IPS-NIHi7 (cell line): ENCODE measurements at regions not wholly inside any gene's neighbourhood (a gene's known extent, or its start where the extent isn't known, plus 50 kb on each side); places are given as distances from the start of the nearest gene placed in this dataset.
"Not testable (repeated sequence)": the region's sequence is repeated elsewhere in the genome, so short reads cannot be mapped to it uniquely, and the experiment has no call there.

ENCODE experiments used
- DNase-seq: peaks from one replicate; pipeline ENCODE4 v3.0.0; 2012; ENCODE audit warnings: mixed read lengths; ENCODE audit errors: extremely low spot score

GRCh38 chr3:11898611-11899325 lies 52.1 kb upstream of the TAMM41 start:
- no peak for DNase-seq

- not testable (repeated sequence) for DNase-seq
These were observed 52.7 kb upstream of the TAMM41 start for GRCh38 chr3:11899389-11899788.

- DNase-seq = no peak
These were observed 53.1 kb upstream of the TAMM41 start for GRCh38 chr3:11899826-11900225.

GRCh38 chr3:11900824-11901223 lies 54.1 kb upstream of the TAMM41 start:
- no peak for DNase-seq

GRCh38 chr3:11901286-11901875 lies 54.7 kb upstream of the TAMM41 start:
- DNase-seq = no peak

GRCh38 chr3:11903047-11903446 lies 56.4 kb upstream of the TAMM41 start:
- DNase-seq = no peak

GRCh38 chr3:11903447-11903846 lies 56.8 kb upstream of the TAMM41 start:
- no peak for DNase-seq

- DNase-seq = no peak
These were observed 57.5 kb upstream of the TAMM41 start for GRCh38 chr3:11904157-11904556.

GRCh38 chr3:11906407-11906806 lies 59.7 kb upstream of the TAMM41 start:
- no peak for DNase-seq

GRCh38 chr3:11907667-11908660 lies 61.3 kb upstream of the TAMM41 start:
- no peak for DNase-seq

- DNase-seq = no peak
These were observed 62.5 kb upstream of the TAMM41 start for GRCh38 chr3:11908981-11909698.

- no peak for DNase-seq
These were observed 63.0 kb upstream of the TAMM41 start for GRCh38 chr3:11909726-11910125.

GRCh38 chr3:11910216-11910930 lies 63.7 kb upstream of the TAMM41 start:
- not testable (repeated sequence) for DNase-seq

- DNase-seq = no peak
These were observed 64.4 kb upstream of the TAMM41 start for GRCh38 chr3:11910971-11911531.

- not testable (repeated sequence) for DNase-seq
These were observed 65.2 kb upstream of the TAMM41 start for GRCh38 chr3:11911887-11912286.

GRCh38 chr3:11913316-11913715 lies 66.6 kb upstream of the TAMM41 start:
- DNase-seq = no peak

- no peak for DNase-seq
These were observed 67.4 kb upstream of the TAMM41 start for GRCh38 chr3:11914041-11914440.

GRCh38 chr3:11914651-11915050 lies 68.0 kb upstream of the TAMM41 start:
- no peak for DNase-seq

- no peak for DNase-seq
These were observed 69.1 kb upstream of the TAMM41 start for GRCh38 chr3:11915621-11916424.

GRCh38 chr3:11916425-11916762 lies 69.7 kb upstream of the TAMM41 start:
- not testable (repeated sequence) for DNase-seq
